SK-N-SH treated with all-trans-retinoic acid at 6 μM for 48 hours (cell line): ENCODE measurements at regions not wholly inside any gene's neighbourhood (a gene's known extent, or its start where the extent isn't known, plus 50 kb on each side); places are given as distances from the start of the nearest gene placed in this dataset.

Experiments
- GLIS3 ChIP-seq: fragments of 250-450 bp; sonication (Bioruptor Pico); IDR thresholded peaks from 2 replicates; pipeline ENCODE4 v1.5.0; 2020; ENCODE audit warnings: mild to moderate bottlenecking, moderate library complexity
- RARB ChIP-seq: fragments of 250-450 bp; sonication (Bioruptor Pico); IDR thresholded peaks from 2 replicates; pipeline ENCODE4 v1.8.0; 2021; ENCODE audit warnings: mild to moderate bottlenecking, moderate library complexity
- TCF4 ChIP-seq: fragments of 250-450 bp; sonication (Bioruptor Pico); IDR thresholded peaks from 2 replicates; pipeline ENCODE4 v1.8.0; 2021; ENCODE audit warnings: mild to moderate bottlenecking, moderate library complexity, borderline replicate concordance
- TOX ChIP-seq: fragments of 250-450 bp; sonication (Bioruptor Pico); IDR thresholded peaks from 2 replicates; pipeline ENCODE4 v1.8.0; 2021; ENCODE audit warnings: mild to moderate bottlenecking, moderate library complexity, borderline replicate concordance
- ZC3H10 ChIP-seq: fragments of 250-450 bp; sonication (Bioruptor Pico); IDR thresholded peaks from 2 replicates; pipeline ENCODE4 v1.5.1; 2021; ENCODE audit warnings: mild to moderate bottlenecking, moderate library complexity
- TF ChIP-seq, protein P1 (sequence below): fragments of 250-450 bp; sonication (Bioruptor Pico); IDR thresholded peaks from 2 replicates; pipeline ENCODE4 v1.8.0; 2021; ENCODE audit warnings: low read depth, mild to moderate bottlenecking, moderate library complexity, borderline replicate concordance

DNA sequence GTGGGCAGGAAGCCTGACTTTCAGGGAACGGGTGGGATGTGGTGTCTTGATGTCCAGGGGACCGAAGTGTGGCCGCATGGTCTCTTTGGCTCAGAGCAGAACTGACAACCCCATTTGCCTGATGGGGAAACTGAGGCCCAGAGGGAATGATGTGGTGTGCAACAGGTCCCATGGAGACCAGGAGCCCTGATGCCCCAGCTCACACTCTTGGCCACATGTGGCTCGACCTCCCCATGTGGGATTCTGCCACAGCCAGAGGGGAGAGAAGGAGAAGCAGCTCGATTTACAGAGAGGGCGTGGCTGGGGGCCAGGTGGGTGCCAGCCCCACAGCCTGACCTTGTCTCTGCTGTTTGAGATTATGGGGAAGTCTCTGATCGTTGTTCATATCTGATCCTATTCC lies 128.1 kb downstream of the TEX29 start:
- TF ChIP-seq, protein P1, sequence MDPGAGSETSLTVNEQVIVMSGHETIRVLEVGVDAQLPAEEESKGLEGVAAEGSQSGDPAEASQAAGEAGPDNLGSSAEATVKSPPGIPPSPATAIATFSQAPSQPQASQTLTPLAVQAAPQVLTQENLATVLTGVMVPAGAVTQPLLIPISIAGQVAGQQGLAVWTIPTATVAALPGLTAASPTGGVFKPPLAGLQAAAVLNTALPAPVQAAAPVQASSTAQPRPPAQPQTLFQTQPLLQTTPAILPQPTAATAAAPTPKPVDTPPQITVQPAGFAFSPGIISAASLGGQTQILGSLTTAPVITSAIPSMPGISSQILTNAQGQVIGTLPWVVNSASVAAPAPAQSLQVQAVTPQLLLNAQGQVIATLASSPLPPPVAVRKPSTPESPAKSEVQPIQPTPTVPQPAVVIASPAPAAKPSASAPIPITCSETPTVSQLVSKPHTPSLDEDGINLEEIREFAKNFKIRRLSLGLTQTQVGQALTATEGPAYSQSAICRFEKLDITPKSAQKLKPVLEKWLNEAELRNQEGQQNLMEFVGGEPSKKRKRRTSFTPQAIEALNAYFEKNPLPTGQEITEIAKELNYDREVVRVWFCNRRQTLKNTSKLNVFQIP (CRISPR knock-in tag): no peak
- TF ChIP-seq GLIS3 (CRISPR knock-in tag) (no peak), TOX (no peak), TCF4 (CRISPR knock-in tag) (no peak), ZC3H10 (CRISPR knock-in tag) (no peak), RARB (no peak)
